H9 (cell line): ENCODE measurements at regions not wholly inside any gene's neighbourhood (a gene's known extent, or its start where the extent isn't known, plus 50 kb on each side); places are given as distances from the start of the nearest gene placed in this dataset.

Experiments used
- DNase-seq: peaks from one replicate; pipeline ENCODE4 v3.0.0-alpha.2; 2017
- H2AFZ ChIP-seq: one replicate; pipeline ENCODE4 v1.6.1; 2013; ENCODE audit warnings: mild to moderate bottlenecking, low read length, control low read depth, moderate library complexity
- H2AK5ac ChIP-seq: 2 replicates; pipeline ENCODE4 v1.6.1; 2013; ENCODE audit warnings: low read length, control low read depth, mixed read lengths; ENCODE audit not compliant: insufficient read length
- H2BK120ac ChIP-seq: one replicate; pipeline ENCODE4 v1.6.1; 2013; ENCODE audit warnings: low read depth, mild to moderate bottlenecking, low read length, control low read depth, inconsistent platforms; ENCODE audit not compliant: poor library complexity, severe bottlenecking
- H2BK12ac ChIP-seq: 2 replicates; pipeline ENCODE4 v1.6.1; 2013; ENCODE audit warnings: low read length, control low read depth, mixed read lengths, low read depth; ENCODE audit not compliant: insufficient read length
- H2BK15ac ChIP-seq: 2 replicates; pipeline ENCODE4 v1.6.1; 2013; ENCODE audit warnings: low read depth, low read length, control low read depth
- H2BK20ac ChIP-seq: one replicate; pipeline ENCODE4 v1.6.1; 2013; ENCODE audit warnings: low read depth, mild to moderate bottlenecking, low read length, control low read depth, inconsistent platforms; ENCODE audit not compliant: poor library complexity, severe bottlenecking
- H2BK5ac ChIP-seq: 2 replicates; pipeline ENCODE4 v1.6.1; 2013; ENCODE audit warnings: low read length, control low read depth, mixed read lengths; ENCODE audit not compliant: insufficient read length
- H3K14ac ChIP-seq: 2 replicates; pipeline ENCODE4 v1.6.1; 2013; ENCODE audit warnings: low read length, control low read depth; ENCODE audit not compliant: insufficient read depth
- H3K18ac ChIP-seq: 2 replicates; pipeline ENCODE4 v1.6.1; 2013; ENCODE audit warnings: low read depth, mild to moderate bottlenecking, mixed read lengths, low read length, control low read depth; ENCODE audit not compliant: insufficient read length
- H3K23ac ChIP-seq: 2 replicates; pipeline ENCODE4 v1.6.1; 2013; ENCODE audit warnings: low read length, control low read depth, mixed read lengths, low read depth; ENCODE audit not compliant: insufficient read length
- H3K23me2 ChIP-seq: 2 replicates; pipeline ENCODE4 v1.6.1; 2013; ENCODE audit warnings: low read depth, mild to moderate bottlenecking, mixed read lengths, low read length, control low read depth; ENCODE audit not compliant: insufficient read length, poor library complexity, severe bottlenecking
- H3K27ac ChIP-seq: 2 replicates; pipeline ENCODE4 v1.5.1; 2013; ENCODE audit warnings: low read length, control low read depth, mixed read lengths, low read depth; ENCODE audit not compliant: insufficient read length
- H3K27me3 ChIP-seq: 2 replicates; pipeline ENCODE4 v1.6.1; 2013; ENCODE audit warnings: low read length, control low read depth, inconsistent platforms; ENCODE audit not compliant: insufficient read depth
- H3K4ac ChIP-seq: 2 replicates; pipeline ENCODE4 v1.6.1; 2013; ENCODE audit warnings: low read depth, mild to moderate bottlenecking, control low read depth, inconsistent platforms, low read length, moderate library complexity
- H3K4me1 ChIP-seq: 2 replicates; pipeline ENCODE4 v1.6.1; 2013; ENCODE audit warnings: low read length, control low read depth, inconsistent platforms; ENCODE audit not compliant: insufficient read depth
- H3K4me2 ChIP-seq: 2 replicates; pipeline ENCODE4 v1.6.1; 2013; ENCODE audit warnings: low read length, control low read depth, mixed read lengths; ENCODE audit not compliant: insufficient read length, insufficient read depth
- H3K56ac ChIP-seq: 2 replicates; pipeline ENCODE4 v1.6.1; 2013; ENCODE audit warnings: low read depth, mild to moderate bottlenecking, mixed read lengths, low read length, control low read depth; ENCODE audit not compliant: insufficient read length
- H3K79me1 ChIP-seq: 2 replicates; pipeline ENCODE4 v1.6.1; 2013; ENCODE audit warnings: low read depth, mild to moderate bottlenecking, moderate library complexity, low read length, control low read depth, inconsistent platforms; ENCODE audit not compliant: insufficient read depth, poor library complexity, severe bottlenecking
- H3K79me2 ChIP-seq: 2 replicates; pipeline ENCODE4 v1.6.1; 2013; ENCODE audit warnings: low read length, control low read depth, inconsistent platforms; ENCODE audit not compliant: insufficient read depth
- H3K9ac ChIP-seq: 2 replicates; pipeline ENCODE4 v1.6.1; 2013; ENCODE audit warnings: low read length, control low read depth, mixed read lengths; ENCODE audit not compliant: insufficient read length; ENCODE audit errors: extremely low read depth
- H3K9me3 ChIP-seq: one replicate; pipeline ENCODE4 v1.6.1; 2013; ENCODE audit warnings: low read depth, low read length, inconsistent platforms; ENCODE audit not compliant: control insufficient read depth
- H3T11ph ChIP-seq: one replicate; pipeline ENCODE4 v1.6.1; 2013; ENCODE audit warnings: mild to moderate bottlenecking, low read length, control low read depth, inconsistent platforms
- H4K20me1 ChIP-seq: one replicate; pipeline ENCODE4 v1.6.1; 2013; ENCODE audit not compliant: control insufficient read depth, insufficient read length, insufficient read depth
- H4K5ac ChIP-seq: 2 replicates; pipeline ENCODE4 v1.6.1; 2013; ENCODE audit warnings: low read depth, mild to moderate bottlenecking, mixed read lengths, low read length, control low read depth; ENCODE audit not compliant: insufficient read length
- H4K8ac ChIP-seq: replicated peaks from 2 replicates; pipeline ENCODE4 v1.6.1; 2013; ENCODE audit warnings: low read length, control low read depth, mixed read lengths, low read depth; ENCODE audit not compliant: insufficient read length
- H4K91ac ChIP-seq: 2 replicates; pipeline ENCODE4 v1.6.1; 2013; ENCODE audit warnings: low read depth, mild to moderate bottlenecking, moderate library complexity, mixed read lengths, low read length, control low read depth; ENCODE audit not compliant: insufficient read length
- H3K27ac Mint-ChIP-seq, 3 experiments: 2 replicates in 2 of 3; 3 replicates in 1 of 3; pipeline ENCODE4 v1.8.0; 2020 to 2021; ENCODE audit warnings: mixed read lengths in 3 of 3, mild to moderate bottlenecking in 1 of 3, moderate library complexity in 1 of 3
- H3K27me3 Mint-ChIP-seq: 2 replicates; pipeline ENCODE4 v1.8.0; 2021; ENCODE audit warnings: low read depth, mild to moderate bottlenecking, moderate library complexity, mixed read lengths
- H3K36me3 Mint-ChIP-seq, 3 experiments: 2 replicates in 2 of 3; 3 replicates in 1 of 3; pipeline ENCODE4 v1.8.0; 2020 to 2021; ENCODE audit warnings: low read depth in 3 of 3, mixed read lengths in 3 of 3; ENCODE audit not compliant: insufficient read depth in 1 of 3
- H3K4me1 Mint-ChIP-seq, 2 experiments: 2 replicates each; pipeline ENCODE4 v1.8.0; 2020; ENCODE audit warnings: mixed read lengths in 2 of 2
- H3K4me3 Mint-ChIP-seq, 2 experiments: 2 replicates in 1 of 2; 3 replicates in 1 of 2; pipeline ENCODE4 v1.8.0; 2020 to 2021; ENCODE audit warnings: mild to moderate bottlenecking in 2 of 2, mixed read lengths in 2 of 2, moderate library complexity in 1 of 2
- H3K9me3 Mint-ChIP-seq, 2 experiments: 2 replicates in 1 of 2; 3 replicates in 1 of 2; pipeline ENCODE4 v1.8.0; 2020; ENCODE audit warnings: mild to moderate bottlenecking in 2 of 2, mixed read lengths in 2 of 2, moderate library complexity in 1 of 2
- CTCF ChIP-seq: fragments of 200-600 bp; sonication (generic); conservative IDR thresholded peaks from 3 replicates; pipeline ENCODE4 v1.8.0; 2021; ENCODE audit warnings: antibody characterized with exemption, mild to moderate bottlenecking
- WGBS: extraction: QIAGEN DNeasy Blood & Tissue Kit; methylation state at CpG from one replicate; pipeline ENCODE4 v1.1.7; 2013; ENCODE audit warnings: missing lambda C conversion rate, low lambda C conversion rate, mixed read lengths; ENCODE audit not compliant: insufficient read length; ENCODE audit errors: extremely low coverage; 5-methylcytosine and 5-hydroxymethylcytosine counted together

- H3K9me3 Mint-ChIP-seq = no peaks in the 10 kb centered on the region
- no peak for DNase-seq
- TF ChIP-seq CTCF = no peak
- no peak overlapping the region for H4K5ac ChIP-seq
- no peak overlapping the region for H2AK5ac ChIP-seq
- H3K4me3 Mint-ChIP-seq = no peak overlapping the region
- H3K79me1 ChIP-seq = no peaks in the 10 kb centered on the region
- H3K27me3 Mint-ChIP-seq = peaks cover 4% of the 10 kb centered on the region
- no peak overlapping the region for H3K4me2 ChIP-seq
- H2BK120ac ChIP-seq = no peak overlapping the region
- H3K23me2 ChIP-seq = no peaks in the 10 kb centered on the region
- H3K4me1 ChIP-seq = no peaks in the 10 kb centered on the region; the same call in 1 of the 2 replicates
- no peak overlapping the region for H3K9ac ChIP-seq
- no peak overlapping the region for H3K14ac ChIP-seq
- H2BK20ac ChIP-seq = no peak overlapping the region
- H4K91ac ChIP-seq = no peak overlapping the region
- no CpG with 5 or more reads among the region's 4 CpGs for WGBS
- H3K4ac ChIP-seq = no peak overlapping the region
- no peak overlapping the region for H2BK12ac ChIP-seq
- no peaks in the 10 kb centered on the region for H3K27me3 ChIP-seq
- H3K18ac ChIP-seq = no peak overlapping the region
- H3K23ac ChIP-seq = no peak overlapping the region
- no peak overlapping the region for H3K56ac ChIP-seq
- H4K8ac ChIP-seq = no peak overlapping the region
- H4K20me1 ChIP-seq = no peaks in the 10 kb centered on the region
- H3K27ac ChIP-seq = no peak overlapping the region
- no peak overlapping the region for H2BK5ac ChIP-seq
- no peak overlapping the region for H3T11ph ChIP-seq
- H3K79me2 ChIP-seq = no peaks in the 10 kb centered on the region
- no peak overlapping the region for H2BK15ac ChIP-seq
- H2AFZ ChIP-seq = no peak overlapping the region
- H3K36me3 Mint-ChIP-seq = peaks cover 0 to 4% (median 0%) of the 10 kb centered on the region in 3 experiments; a peak in 2 of 7 replicates
- H3K4me1 Mint-ChIP-seq = peaks cover 20 to 27% of the 10 kb centered on the region in 2 experiments
- peak overlapping the region in 1 of 3 experiments; percentile 31; a peak in 2 of 7 replicates for H3K27ac Mint-ChIP-seq
- H3K9me3 ChIP-seq = no peaks in the 10 kb centered on the region
These were observed 947.7 kb downstream of the TBC1D22A start for GRCh38 chr22:47710135-47710534.
